ENCODE measurements at regions not wholly inside any gene's neighbourhood (a gene's known extent, or its start where the extent isn't known, plus 50 kb on each side); places are given as distances from the start of the nearest gene placed in this dataset.

GRCh38 chr7:109101332-109101731 is 531.7 kb downstream of the DNAJB9 start:
- Histone ChIP-seq H3K27ac (no peak overlapping the region), H3K4me1 (no peaks in the 10 kb centered on the region), H3K9me3 (no peaks in the 10 kb centered on the region), H3K36me3 (no peaks in the 10 kb centered on the region), H3K27me3 (no peaks in the 10 kb centered on the region), H3K4me3 (replicated peaks in 1 of 3) (no peak overlapping the region)
- TF ChIP-seq POLR2A (IDR thresholded peaks at IDR 0.05), result no peak
- TF ChIP-seq, protein P1, sequence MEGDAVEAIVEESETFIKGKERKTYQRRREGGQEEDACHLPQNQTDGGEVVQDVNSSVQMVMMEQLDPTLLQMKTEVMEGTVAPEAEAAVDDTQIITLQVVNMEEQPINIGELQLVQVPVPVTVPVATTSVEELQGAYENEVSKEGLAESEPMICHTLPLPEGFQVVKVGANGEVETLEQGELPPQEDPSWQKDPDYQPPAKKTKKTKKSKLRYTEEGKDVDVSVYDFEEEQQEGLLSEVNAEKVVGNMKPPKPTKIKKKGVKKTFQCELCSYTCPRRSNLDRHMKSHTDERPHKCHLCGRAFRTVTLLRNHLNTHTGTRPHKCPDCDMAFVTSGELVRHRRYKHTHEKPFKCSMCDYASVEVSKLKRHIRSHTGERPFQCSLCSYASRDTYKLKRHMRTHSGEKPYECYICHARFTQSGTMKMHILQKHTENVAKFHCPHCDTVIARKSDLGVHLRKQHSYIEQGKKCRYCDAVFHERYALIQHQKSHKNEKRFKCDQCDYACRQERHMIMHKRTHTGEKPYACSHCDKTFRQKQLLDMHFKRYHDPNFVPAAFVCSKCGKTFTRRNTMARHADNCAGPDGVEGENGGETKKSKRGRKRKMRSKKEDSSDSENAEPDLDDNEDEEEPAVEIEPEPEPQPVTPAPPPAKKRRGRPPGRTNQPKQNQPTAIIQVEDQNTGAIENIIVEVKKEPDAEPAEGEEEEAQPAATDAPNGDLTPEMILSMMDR (IDR thresholded peaks at IDR 0.05), result no peak
- intact Hi-C loops (cut with DNase I), result no loop called here
- 91 to 98% methylated on average over 1 of the region's 1 CpG for WGBS, 2 donors
- no peak for DNase-seq

- intact Hi-C loops (cut with DNase I), result no loop called here
- WGBS, 2 donors, result 83 to 88% methylated on average over 1 of the region's 1 CpG
- Histone ChIP-seq H3K27me3 (no peaks in the 10 kb centered on the region), H3K4me3 (replicated peaks in 1 of 3) (no peak overlapping the region), H3K9me3 (no peaks in the 10 kb centered on the region), H3K4me1 (no peaks in the 10 kb centered on the region), H3K27ac (no peak overlapping the region), H3K36me3 (no peaks in the 10 kb centered on the region)
- TF ChIP-seq, protein P1 (IDR thresholded peaks at IDR 0.05), result no peak
- TF ChIP-seq POLR2A (IDR thresholded peaks at IDR 0.05), result no peak
- DNase-seq, result no peak
Measured at GRCh38 chr7:109109558-109109957, 539.9 kb downstream of the DNAJB9 start.

DNA sequence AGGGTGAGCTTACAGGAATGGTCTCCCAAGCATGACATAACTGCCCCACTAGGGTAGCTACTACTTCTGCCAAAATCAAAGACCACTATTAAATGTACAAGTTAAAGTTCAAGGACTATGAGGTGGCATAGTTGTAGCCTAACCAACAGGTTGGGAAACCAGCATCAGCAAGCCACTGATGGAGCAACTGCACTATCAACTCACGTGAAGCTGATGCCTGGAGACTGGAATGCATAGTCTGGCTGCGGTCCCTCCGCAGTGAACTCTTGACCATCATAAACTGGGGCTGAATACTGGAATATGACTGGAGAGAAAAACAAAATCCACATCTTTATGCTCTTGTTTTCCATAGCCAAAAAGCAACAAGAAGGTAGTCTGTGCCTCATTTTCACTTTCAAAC is 541.4 kb downstream of the DNAJB9 start:
- no peak for DNase-seq
- intact Hi-C loops (cut with DNase I), result no loop called here
- no peaks in the 10 kb centered on the region for H3K36me3 ChIP-seq
- no peak overlapping the region for H3K27ac ChIP-seq
- H3K4me3 ChIP-seq (replicated peaks in 1 of 3), result no peak overlapping the region
- H3K27me3 ChIP-seq, result no peaks in the 10 kb centered on the region
- no peaks in the 10 kb centered on the region for H3K9me3 ChIP-seq
- TF ChIP-seq POLR2A (IDR thresholded peaks at IDR 0.05), result no peak
- TF ChIP-seq, protein P1 (IDR thresholded peaks at IDR 0.05), result no peak
- no peaks in the 10 kb centered on the region for H3K4me1 ChIP-seq
- 92 to 94% methylated on average over 3 of the region's 3 CpGs for WGBS, 2 donors

GRCh38 chr7:109121599-109122300 is 552.1 kb downstream of the DNAJB9 start:
- H3K36me3 ChIP-seq, result no peaks in the 10 kb centered on the region
- intact Hi-C loops (cut with DNase I), result no loop called here
- no peak for TF ChIP-seq POLR2A (IDR thresholded peaks at IDR 0.05)
- TF ChIP-seq, protein P1 (IDR thresholded peaks at IDR 0.05), result no peak
- no peak overlapping the region for H3K4me3 ChIP-seq (replicated peaks in 1 of 3)
- WGBS, 2 donors, result 55 to 59% methylated on average over 4 of the region's 4 CpGs
- no peak overlapping the region for H3K27ac ChIP-seq
- no peaks in the 10 kb centered on the region for H3K27me3 ChIP-seq
- H3K9me3 ChIP-seq, result no peaks in the 10 kb centered on the region
- no peak for DNase-seq
- no peaks in the 10 kb centered on the region for H3K4me1 ChIP-seq

DNA sequence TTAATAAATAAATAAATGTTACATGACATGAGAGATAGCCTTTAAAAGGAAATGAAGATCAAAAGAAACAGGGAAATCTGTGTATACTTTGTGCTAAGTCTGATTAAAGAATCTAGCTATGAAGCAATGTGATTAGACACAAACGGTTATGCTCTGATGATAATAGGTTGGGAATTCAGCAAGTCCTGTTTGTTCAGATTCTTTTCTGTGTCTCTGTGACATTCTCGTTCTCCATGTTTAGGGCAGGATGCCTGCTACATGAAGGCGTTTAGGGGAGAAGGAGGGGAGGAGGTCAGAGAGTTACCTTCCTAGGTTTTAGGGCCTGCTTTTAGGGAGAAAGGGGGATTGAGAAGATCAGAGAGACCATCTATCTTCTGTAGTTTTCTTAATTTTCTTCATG is 555.3 kb downstream of the DNAJB9 start:
- H3K4me1 ChIP-seq, result no peaks in the 10 kb centered on the region
- H3K9me3 ChIP-seq, result no peaks in the 10 kb centered on the region
- intact Hi-C loops (cut with DNase I), result no loop called here
- DNase-seq, result no peak
- 45 to 49% methylated on average over 3 of the region's 3 CpGs for WGBS, 2 donors
- H3K27ac ChIP-seq, result no peak overlapping the region
- TF ChIP-seq, protein P1 (IDR thresholded peaks at IDR 0.05), result no peak
- H3K27me3 ChIP-seq, result no peaks in the 10 kb centered on the region
- H3K4me3 ChIP-seq (replicated peaks in 1 of 3), result no peak overlapping the region
- no peaks in the 10 kb centered on the region for H3K36me3 ChIP-seq

All from thyroid gland (tissue), 4 donors.